Omental fat pad (tissue), 3 donors: ENCODE measurements at regions not wholly inside any gene's neighbourhood (a gene's known extent, or its start where the extent isn't known, plus 50 kb on each side); places are given as distances from the start of the nearest gene placed in this dataset.
A peak's percentile ranks its signal among the peaks of the same experiment; 100 is the strongest.

ENCODE experiments used
- ATAC-seq: fragments of 150-250 bp; one replicate; pipeline ENCODE4 v1.9.1; 2016; ENCODE audit warnings: mild to moderate bottlenecking, moderate library complexity; ENCODE audit not compliant: low FRiP score
- DNase-seq: peaks from one replicate; pipeline ENCODE4 v3.0.0-alpha.2; 2019; ENCODE audit warnings: low spot score
- TF ChIP-seq, protein P1 (sequence below), 3 donors: fragments of 450-650 bp; IDR thresholded peaks; one replicate each; pipeline ENCODE4 v1.5.1; 2016 to 2017; ENCODE audit warnings: antibody characterized with exemption in 3 of 3, mild to moderate bottlenecking in 3 of 3, moderate library complexity in 2 of 3

GRCh38 chrX:69290292-69290691 lies 125.0 kb upstream of the PJA1 start:
- no peak for ATAC-seq
- TF ChIP-seq, protein P1, sequence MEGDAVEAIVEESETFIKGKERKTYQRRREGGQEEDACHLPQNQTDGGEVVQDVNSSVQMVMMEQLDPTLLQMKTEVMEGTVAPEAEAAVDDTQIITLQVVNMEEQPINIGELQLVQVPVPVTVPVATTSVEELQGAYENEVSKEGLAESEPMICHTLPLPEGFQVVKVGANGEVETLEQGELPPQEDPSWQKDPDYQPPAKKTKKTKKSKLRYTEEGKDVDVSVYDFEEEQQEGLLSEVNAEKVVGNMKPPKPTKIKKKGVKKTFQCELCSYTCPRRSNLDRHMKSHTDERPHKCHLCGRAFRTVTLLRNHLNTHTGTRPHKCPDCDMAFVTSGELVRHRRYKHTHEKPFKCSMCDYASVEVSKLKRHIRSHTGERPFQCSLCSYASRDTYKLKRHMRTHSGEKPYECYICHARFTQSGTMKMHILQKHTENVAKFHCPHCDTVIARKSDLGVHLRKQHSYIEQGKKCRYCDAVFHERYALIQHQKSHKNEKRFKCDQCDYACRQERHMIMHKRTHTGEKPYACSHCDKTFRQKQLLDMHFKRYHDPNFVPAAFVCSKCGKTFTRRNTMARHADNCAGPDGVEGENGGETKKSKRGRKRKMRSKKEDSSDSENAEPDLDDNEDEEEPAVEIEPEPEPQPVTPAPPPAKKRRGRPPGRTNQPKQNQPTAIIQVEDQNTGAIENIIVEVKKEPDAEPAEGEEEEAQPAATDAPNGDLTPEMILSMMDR (IDR thresholded peaks at IDR 0.05): no peak
- no peak for DNase-seq

DNA sequence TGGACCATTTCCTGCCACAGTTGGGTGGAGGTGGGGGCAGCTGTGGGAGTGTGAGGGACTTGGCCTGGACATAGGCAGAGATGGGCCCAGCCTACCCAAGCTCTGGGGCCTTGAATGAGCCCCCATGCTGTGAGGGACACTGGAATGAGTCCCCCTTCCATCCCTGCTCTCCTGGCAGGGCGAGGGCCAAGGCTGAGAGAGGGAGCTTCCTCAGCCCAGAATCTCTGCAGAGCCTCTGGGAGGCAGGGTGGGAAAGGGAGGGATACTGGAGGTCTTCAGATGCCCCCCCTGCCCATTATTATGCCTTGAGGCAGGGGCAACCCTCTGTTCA lies 124.5 kb upstream of the PJA1 start:
- DNase-seq (no peak), ATAC-seq (no peak)
- TF ChIP-seq, protein P1 (IDR thresholded peaks at IDR 0.05): no peak

DNA sequence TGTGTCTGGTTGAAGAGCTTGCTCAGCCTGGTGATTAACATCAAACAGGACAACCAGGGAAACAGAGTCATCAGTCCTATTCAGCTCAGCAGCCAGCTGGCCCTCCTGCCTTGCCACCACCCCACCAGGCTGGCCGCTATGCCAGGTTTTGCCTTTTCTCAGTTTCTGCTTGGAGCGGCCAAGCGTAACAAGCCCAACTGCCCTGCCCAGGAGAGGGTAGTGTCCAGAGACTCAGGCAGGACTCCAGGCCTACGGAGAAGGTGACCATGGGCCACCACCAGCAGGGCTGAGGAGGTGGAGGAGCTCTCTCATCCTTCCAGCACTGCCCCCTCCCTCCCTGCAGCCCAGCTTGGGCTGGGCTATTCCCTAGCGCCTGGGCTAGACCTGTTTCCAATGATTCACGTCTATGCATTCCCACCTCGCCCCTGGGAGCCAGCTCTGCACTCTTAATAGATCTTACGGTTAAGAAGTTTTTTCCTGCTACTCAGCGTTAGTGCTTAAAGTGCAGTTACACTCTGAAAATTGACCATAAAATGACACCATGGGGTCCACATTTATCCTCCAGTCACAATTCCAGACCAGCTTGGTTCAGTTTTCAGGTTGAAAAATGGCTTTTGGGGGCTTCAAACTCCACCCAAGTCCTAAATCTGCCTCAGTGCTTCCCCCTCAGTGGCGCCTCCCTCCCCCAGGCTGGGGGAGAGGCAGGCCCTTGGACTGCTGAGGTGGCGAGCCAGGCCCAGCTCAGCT lies 124.0 kb upstream of the PJA1 start:
- TF ChIP-seq, protein P1 (IDR thresholded peaks at IDR 0.05): no peak
- DNase-seq (no peak), ATAC-seq (no peak)

- DNase-seq (no peak), ATAC-seq (no peak)
- TF ChIP-seq, protein P1 (IDR thresholded peaks at IDR 0.05): no peak
Measured at GRCh38 chrX:69287095-69287494, 121.8 kb upstream of the PJA1 start.

- no peak for ATAC-seq
Measured at GRCh38 chrX:69286565-69286906, 121.3 kb upstream of the PJA1 start.

DNA sequence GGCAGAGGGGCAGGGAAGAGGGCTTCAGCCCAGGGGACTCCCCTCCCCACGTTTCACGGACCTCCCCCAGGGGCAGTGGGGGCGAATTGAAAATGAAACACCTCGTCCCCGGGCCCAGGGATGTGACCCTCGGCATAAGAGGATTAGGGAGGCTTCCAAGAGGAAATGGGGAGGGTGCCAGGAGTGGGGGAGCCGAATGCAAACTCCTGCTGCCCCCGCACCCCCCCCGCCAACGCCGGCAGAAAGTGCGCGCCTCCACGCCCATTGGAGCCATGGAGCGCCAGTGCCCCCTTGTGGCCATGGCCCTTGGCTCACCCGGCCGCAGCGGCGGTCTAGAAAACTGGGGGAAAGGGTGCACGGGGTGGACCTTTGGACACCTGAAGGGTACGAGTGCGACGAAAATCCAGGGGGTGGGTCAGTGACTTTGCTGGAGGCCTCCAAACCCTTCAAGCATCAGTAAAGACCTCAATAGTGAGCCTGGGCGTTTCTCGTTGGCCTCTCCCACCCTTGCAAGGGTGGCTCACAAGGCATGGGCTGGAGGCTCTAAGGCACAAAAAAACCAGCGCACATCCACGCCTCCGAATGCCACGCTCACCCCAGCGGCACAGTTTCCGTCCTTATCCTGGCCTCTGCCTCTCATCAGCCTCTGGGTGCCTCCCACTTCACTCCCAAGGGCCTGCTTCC lies 120.8 kb upstream of the PJA1 start:
- ATAC-seq (peak; percentile 57), DNase-seq (peak; percentile 73)
- TF ChIP-seq, protein P1 (IDR thresholded peaks at IDR 0.05): peak in 1 of 3 donors; percentile 68

More at GRCh38 chrX:69286565-69286906, 121.3 kb upstream of the PJA1 start:
- TF ChIP-seq, protein P1 (IDR thresholded peaks at IDR 0.05): no peak
- no peak for DNase-seq

- TF ChIP-seq, protein P1 (IDR thresholded peaks at IDR 0.05): no peak
- DNase-seq: no peak
- ATAC-seq: peak; percentile 74
Measured at GRCh38 chrX:69285401-69285877, 120.2 kb upstream of the PJA1 start.
